ENCODE measurements at regions not wholly inside any gene's neighbourhood (a gene's known extent, or its start where the extent isn't known, plus 50 kb on each side); places are given as distances from the start of the nearest gene placed in this dataset.

- Histone ChIP-seq H3K4me3 (ENCODE audit: low read depth in 1 of 5, low read length in 5 of 5) (no peak overlapping the region), H3K9me3 (ENCODE audit: control insufficient read depth in 5 of 5, low read length in 5 of 5) (peaks cover 0 to 8% (median 6%) of the 10 kb centered on the region in 5 donors), H3K36me3 (ENCODE audit: control insufficient read depth in 5 of 5, insufficient read depth in 5 of 5, low read length in 5 of 5) (no peaks in the 10 kb centered on the region), H3K9ac (ENCODE audit: low read length in 5 of 5) (no peak overlapping the region), H3K27me3 (ENCODE audit: control insufficient read depth in 5 of 5, insufficient read depth in 4 of 5, low read length in 5 of 5) (peaks cover 7 to 26% (median 15%) of the 10 kb centered on the region in 5 donors), H3K27ac (ENCODE audit: low read depth, low read length) (no peak overlapping the region), H3K4me1 (ENCODE audit: control insufficient read depth in 5 of 5, insufficient read depth in 5 of 5, low read length in 5 of 5) (no peaks in the 10 kb centered on the region)
Observed at GRCh38 chr22:47780281-47780875, 1017.9 kb downstream of the TBC1D22A start.

GRCh38 chr22:47779474-47779873, 1017.0 kb downstream of the TBC1D22A start:
- no peaks in the 10 kb centered on the region for H3K9me3 ChIP-seq (ENCODE audit: control insufficient read depth in 5 of 5, low read length in 5 of 5)
- H3K4me1 ChIP-seq (ENCODE audit: control insufficient read depth in 5 of 5, insufficient read depth in 5 of 5, low read length in 5 of 5): no peaks in the 10 kb centered on the region
- no peaks in the 10 kb centered on the region for H3K36me3 ChIP-seq (ENCODE audit: control insufficient read depth in 5 of 5, insufficient read depth in 5 of 5, low read length in 5 of 5)
- H3K9ac ChIP-seq (ENCODE audit: low read length in 5 of 5): no peak overlapping the region
- no peak overlapping the region for H3K4me3 ChIP-seq (ENCODE audit: low read depth in 1 of 5, low read length in 5 of 5)
- no peak overlapping the region for H3K27ac ChIP-seq (ENCODE audit: low read depth, low read length)
- peaks cover under 1 to 19% (median 8%) of the 10 kb centered on the region in 5 donors for H3K27me3 ChIP-seq (ENCODE audit: control insufficient read depth in 5 of 5, insufficient read depth in 4 of 5, low read length in 5 of 5)

- H3K27me3 ChIP-seq (ENCODE audit: control insufficient read depth in 5 of 5, insufficient read depth in 4 of 5, low read length in 5 of 5): peaks cover 0 to 19% (median 5%) of the 10 kb centered on the region in 5 donors
- no peak overlapping the region for H3K9ac ChIP-seq (ENCODE audit: low read length in 5 of 5)
- H3K4me3 ChIP-seq (ENCODE audit: low read depth in 1 of 5, low read length in 5 of 5): no peak overlapping the region
- H3K9me3 ChIP-seq (ENCODE audit: control insufficient read depth in 5 of 5, low read length in 5 of 5): no peaks in the 10 kb centered on the region
- no peaks in the 10 kb centered on the region for H3K36me3 ChIP-seq (ENCODE audit: control insufficient read depth in 5 of 5, insufficient read depth in 5 of 5, low read length in 5 of 5)
- no peak overlapping the region for H3K27ac ChIP-seq (ENCODE audit: low read depth, low read length)
- H3K4me1 ChIP-seq (ENCODE audit: control insufficient read depth in 5 of 5, insufficient read depth in 5 of 5, low read length in 5 of 5): no peaks in the 10 kb centered on the region
Observed at GRCh38 chr22:47778160-47778658, 1015.8 kb downstream of the TBC1D22A start.

GRCh38 chr22:47777426-47777825, 1015.0 kb downstream of the TBC1D22A start:
- Histone ChIP-seq H3K9me3 (ENCODE audit: control insufficient read depth in 5 of 5, low read length in 5 of 5) (no peaks in the 10 kb centered on the region), H3K27me3 (ENCODE audit: control insufficient read depth in 5 of 5, insufficient read depth in 4 of 5, low read length in 5 of 5) (peaks cover 0 to 15% (median 5%) of the 10 kb centered on the region in 5 donors), H3K9ac (ENCODE audit: low read length in 5 of 5) (no peak overlapping the region), H3K4me3 (ENCODE audit: low read depth in 1 of 5, low read length in 5 of 5) (no peak overlapping the region), H3K27ac (ENCODE audit: low read depth, low read length) (no peak overlapping the region), H3K4me1 (ENCODE audit: control insufficient read depth in 5 of 5, insufficient read depth in 5 of 5, low read length in 5 of 5) (no peaks in the 10 kb centered on the region), H3K36me3 (ENCODE audit: control insufficient read depth in 5 of 5, insufficient read depth in 5 of 5, low read length in 5 of 5) (no peaks in the 10 kb centered on the region)

GRCh38 chr22:47776329-47776728, 1013.9 kb downstream of the TBC1D22A start:
- no peaks in the 10 kb centered on the region for H3K9me3 ChIP-seq (ENCODE audit: control insufficient read depth in 5 of 5, low read length in 5 of 5)
- H3K4me3 ChIP-seq (ENCODE audit: low read depth in 1 of 5, low read length in 5 of 5): no peak overlapping the region
- no peak overlapping the region for H3K9ac ChIP-seq (ENCODE audit: low read length in 5 of 5)
- H3K4me1 ChIP-seq (ENCODE audit: control insufficient read depth in 5 of 5, insufficient read depth in 5 of 5, low read length in 5 of 5): no peaks in the 10 kb centered on the region
- H3K36me3 ChIP-seq (ENCODE audit: control insufficient read depth in 5 of 5, insufficient read depth in 5 of 5, low read length in 5 of 5): no peaks in the 10 kb centered on the region
- H3K27ac ChIP-seq (ENCODE audit: low read depth, low read length): no peak overlapping the region
- H3K27me3 ChIP-seq (ENCODE audit: control insufficient read depth in 5 of 5, insufficient read depth in 4 of 5, low read length in 5 of 5): peaks cover 0 to 13% (median 0%) of the 10 kb centered on the region in 5 donors

- H3K36me3 ChIP-seq (ENCODE audit: control insufficient read depth in 5 of 5, insufficient read depth in 5 of 5, low read length in 5 of 5): no peaks in the 10 kb centered on the region
- H3K27ac ChIP-seq (ENCODE audit: low read depth, low read length): no peak overlapping the region
- H3K9ac ChIP-seq (ENCODE audit: low read length in 5 of 5): no peak overlapping the region
- H3K4me1 ChIP-seq (ENCODE audit: control insufficient read depth in 5 of 5, insufficient read depth in 5 of 5, low read length in 5 of 5): no peaks in the 10 kb centered on the region
- H3K4me3 ChIP-seq (ENCODE audit: low read depth in 1 of 5, low read length in 5 of 5): no peak overlapping the region
- H3K9me3 ChIP-seq (ENCODE audit: control insufficient read depth in 5 of 5, low read length in 5 of 5): no peaks in the 10 kb centered on the region
- H3K27me3 ChIP-seq (ENCODE audit: control insufficient read depth in 5 of 5, insufficient read depth in 4 of 5, low read length in 5 of 5): peaks cover 0 to 12% (median 0%) of the 10 kb centered on the region in 5 donors
Observed at GRCh38 chr22:47775686-47776085, 1013.2 kb downstream of the TBC1D22A start.

GRCh38 chr22:47775191-47775590, 1012.7 kb downstream of the TBC1D22A start:
- Histone ChIP-seq H3K27ac (ENCODE audit: low read depth, low read length) (no peak overlapping the region), H3K36me3 (ENCODE audit: control insufficient read depth in 5 of 5, insufficient read depth in 5 of 5, low read length in 5 of 5) (no peaks in the 10 kb centered on the region), H3K9me3 (ENCODE audit: control insufficient read depth in 5 of 5, low read length in 5 of 5) (no peaks in the 10 kb centered on the region), H3K4me1 (ENCODE audit: control insufficient read depth in 5 of 5, insufficient read depth in 5 of 5, low read length in 5 of 5) (no peaks in the 10 kb centered on the region), H3K4me3 (ENCODE audit: low read depth in 1 of 5, low read length in 5 of 5) (no peak overlapping the region), H3K27me3 (ENCODE audit: control insufficient read depth in 5 of 5, insufficient read depth in 4 of 5, low read length in 5 of 5) (peaks cover 0 to 10% (median 0%) of the 10 kb centered on the region in 5 donors), H3K9ac (ENCODE audit: low read length in 5 of 5) (no peak overlapping the region)

- Histone ChIP-seq H3K36me3 (ENCODE audit: control insufficient read depth in 5 of 5, insufficient read depth in 5 of 5, low read length in 5 of 5) (no peaks in the 10 kb centered on the region), H3K27me3 (ENCODE audit: control insufficient read depth in 5 of 5, insufficient read depth in 4 of 5, low read length in 5 of 5) (peaks cover 0 to 10% (median 0%) of the 10 kb centered on the region in 5 donors), H3K4me1 (ENCODE audit: control insufficient read depth in 5 of 5, insufficient read depth in 5 of 5, low read length in 5 of 5) (no peaks in the 10 kb centered on the region), H3K4me3 (ENCODE audit: low read depth in 1 of 5, low read length in 5 of 5) (no peak overlapping the region), H3K9me3 (ENCODE audit: control insufficient read depth in 5 of 5, low read length in 5 of 5) (no peaks in the 10 kb centered on the region), H3K27ac (ENCODE audit: low read depth, low read length) (no peak overlapping the region), H3K9ac (ENCODE audit: low read length in 5 of 5) (no peak overlapping the region)
Observed at GRCh38 chr22:47773635-47774034, 1011.2 kb downstream of the TBC1D22A start.

GRCh38 chr22:47772864-47773263, 1010.4 kb downstream of the TBC1D22A start:
- peaks cover 0 to 5% (median 0%) of the 10 kb centered on the region in 5 donors for H3K27me3 ChIP-seq (ENCODE audit: control insufficient read depth in 5 of 5, insufficient read depth in 4 of 5, low read length in 5 of 5)
- H3K9me3 ChIP-seq (ENCODE audit: control insufficient read depth in 5 of 5, low read length in 5 of 5): no peaks in the 10 kb centered on the region
- H3K4me1 ChIP-seq (ENCODE audit: control insufficient read depth in 5 of 5, insufficient read depth in 5 of 5, low read length in 5 of 5): no peaks in the 10 kb centered on the region
- no peak overlapping the region for H3K27ac ChIP-seq (ENCODE audit: low read depth, low read length)
- no peak overlapping the region for H3K9ac ChIP-seq (ENCODE audit: low read length in 5 of 5)
- no peak overlapping the region for H3K4me3 ChIP-seq (ENCODE audit: low read depth in 1 of 5, low read length in 5 of 5)
- H3K36me3 ChIP-seq (ENCODE audit: control insufficient read depth in 5 of 5, insufficient read depth in 5 of 5, low read length in 5 of 5): no peaks in the 10 kb centered on the region

GRCh38 chr22:47769652-47770051, 1007.2 kb downstream of the TBC1D22A start:
- Histone ChIP-seq H3K36me3 (ENCODE audit: control insufficient read depth in 5 of 5, insufficient read depth in 5 of 5, low read length in 5 of 5) (no peaks in the 10 kb centered on the region), H3K9me3 (ENCODE audit: control insufficient read depth in 5 of 5, low read length in 5 of 5) (no peaks in the 10 kb centered on the region), H3K27me3 (ENCODE audit: control insufficient read depth in 5 of 5, insufficient read depth in 4 of 5, low read length in 5 of 5) (peaks cover 4 to 12% (median 8%) of the 10 kb centered on the region in 5 donors), H3K4me1 (ENCODE audit: control insufficient read depth in 5 of 5, insufficient read depth in 5 of 5, low read length in 5 of 5) (no peaks in the 10 kb centered on the region), H3K4me3 (ENCODE audit: low read depth in 1 of 5, low read length in 5 of 5) (no peak overlapping the region), H3K9ac (ENCODE audit: low read length in 5 of 5) (no peak overlapping the region), H3K27ac (ENCODE audit: low read depth, low read length) (no peak overlapping the region)
